Hepatocyte (in vitro differentiated cells): ENCODE measurements at regions not wholly inside any gene's neighbourhood (a gene's known extent, or its start where the extent isn't known, plus 50 kb on each side); places are given as distances from the start of the nearest gene placed in this dataset.
"Not testable (repeated sequence)": the region's sequence is repeated elsewhere in the genome, so short reads cannot be mapped to it uniquely, and the experiment has no call there.

Experiments used
- DNase-seq: peaks from one replicate; pipeline ENCODE4 v3.0.0-alpha.2; 2016; ENCODE audit warnings: low spot score
- H2AFZ ChIP-seq: fragments of 200-600 bp; sonication (generic); 2 replicates; pipeline ENCODE4 v1.6.0; 2016; ENCODE audit warnings: antibody characterized with exemption, mild to moderate bottlenecking
- H3K27ac ChIP-seq: fragments of 200-600 bp; sonication (generic); 2 replicates; pipeline ENCODE4 v1.5.1; 2016; ENCODE audit warnings: mild to moderate bottlenecking
- H3K27me3 ChIP-seq: fragments of 200-600 bp; sonication (generic); 2 replicates; pipeline ENCODE4 v1.6.1; 2016
- H3K36me3 ChIP-seq: fragments of 200-600 bp; sonication (generic); replicated peaks from 2 replicates; pipeline ENCODE4 v1.5.1; 2016; ENCODE audit warnings: low read depth; ENCODE audit not compliant: insufficient read depth
- H3K4me1 ChIP-seq: fragments of 200-600 bp; sonication (generic); 2 replicates; pipeline ENCODE4 v1.5.1; 2016; ENCODE audit warnings: mild to moderate bottlenecking, moderate library complexity; ENCODE audit not compliant: insufficient read depth
- H3K4me2 ChIP-seq: fragments of 200-600 bp; sonication (generic); 2 replicates; pipeline ENCODE4 v1.6.0; 2016
- H3K4me3 ChIP-seq: fragments of 200-600 bp; sonication (generic); 2 replicates; pipeline ENCODE4 v1.5.1; 2016; ENCODE audit warnings: mild to moderate bottlenecking
- H3K79me2 ChIP-seq: fragments of 200-600 bp; sonication (generic); 2 replicates; pipeline ENCODE4 v1.6.0; 2017; ENCODE audit warnings: mild to moderate bottlenecking
- H3K9me2 ChIP-seq: fragments of 200-600 bp; sonication (generic); replicated peaks from 2 replicates; pipeline ENCODE4 v1.6.0; 2017; ENCODE audit warnings: mild to moderate bottlenecking; ENCODE audit not compliant: insufficient read depth
- H3K9me3 ChIP-seq: fragments of 200-600 bp; sonication (generic); 2 replicates; pipeline ENCODE4 v1.5.1; 2016; ENCODE audit warnings: low read depth, mild to moderate bottlenecking
- H4K20me1 ChIP-seq: fragments of 200-600 bp; sonication (generic); 2 replicates; pipeline ENCODE4 v1.6.0; 2016; ENCODE audit warnings: mild to moderate bottlenecking; ENCODE audit not compliant: insufficient read depth, poor library complexity, severe bottlenecking
- EZH2 ChIP-seq: fragments of 200-600 bp; sonication (generic); IDR thresholded peaks from 2 replicates; pipeline ENCODE4 v1.6.1; 2016; ENCODE audit warnings: antibody characterized with exemption, mild to moderate bottlenecking, borderline replicate concordance
- EZH2phosphoT487 ChIP-seq: fragments of 200-600 bp; sonication (generic); IDR thresholded peaks from one replicate; pipeline ENCODE4 v1.6.1; 2018; ENCODE audit warnings: antibody characterized with exemption, mild to moderate bottlenecking, low read depth, moderate library complexity; ENCODE audit not compliant: unreplicated experiment, severe bottlenecking
- WGBS: methylation state at CpG from one replicate; pipeline ENCODE4 v1.1.6; 2016; ENCODE audit warnings: low lambda C conversion rate; ENCODE audit errors: missing lambda C conversion rate; 5-methylcytosine and 5-hydroxymethylcytosine counted together
- TF ChIP-seq, protein P1 (sequence below): fragments of 200-600 bp; sonication (generic); IDR thresholded peaks from 2 replicates; pipeline ENCODE4 v1.5.1; 2016; ENCODE audit warnings: antibody characterized with exemption, mild to moderate bottlenecking; ENCODE audit not compliant: poor library complexity

- Histone ChIP-seq H3K4me2 (no peak overlapping the region), H3K27ac (no peak overlapping the region), H3K36me3 (no peaks in the 10 kb centered on the region), H3K79me2 (no peaks in the 10 kb centered on the region), H3K9me3 (no peaks in the 10 kb centered on the region), H3K4me3 (no peak overlapping the region), H3K9me2 (no peaks in the 10 kb centered on the region), H3K27me3 (no peaks in the 10 kb centered on the region), H4K20me1 (no peaks in the 10 kb centered on the region), H2AFZ (no peak overlapping the region), H3K4me1 (no peaks in the 10 kb centered on the region)
- WGBS = 95% methylated on average over 20 of the region's 20 CpGs
- TF ChIP-seq EZH2phosphoT487 = no peak
- no peak for TF ChIP-seq EZH2
- TF ChIP-seq, protein P1, sequence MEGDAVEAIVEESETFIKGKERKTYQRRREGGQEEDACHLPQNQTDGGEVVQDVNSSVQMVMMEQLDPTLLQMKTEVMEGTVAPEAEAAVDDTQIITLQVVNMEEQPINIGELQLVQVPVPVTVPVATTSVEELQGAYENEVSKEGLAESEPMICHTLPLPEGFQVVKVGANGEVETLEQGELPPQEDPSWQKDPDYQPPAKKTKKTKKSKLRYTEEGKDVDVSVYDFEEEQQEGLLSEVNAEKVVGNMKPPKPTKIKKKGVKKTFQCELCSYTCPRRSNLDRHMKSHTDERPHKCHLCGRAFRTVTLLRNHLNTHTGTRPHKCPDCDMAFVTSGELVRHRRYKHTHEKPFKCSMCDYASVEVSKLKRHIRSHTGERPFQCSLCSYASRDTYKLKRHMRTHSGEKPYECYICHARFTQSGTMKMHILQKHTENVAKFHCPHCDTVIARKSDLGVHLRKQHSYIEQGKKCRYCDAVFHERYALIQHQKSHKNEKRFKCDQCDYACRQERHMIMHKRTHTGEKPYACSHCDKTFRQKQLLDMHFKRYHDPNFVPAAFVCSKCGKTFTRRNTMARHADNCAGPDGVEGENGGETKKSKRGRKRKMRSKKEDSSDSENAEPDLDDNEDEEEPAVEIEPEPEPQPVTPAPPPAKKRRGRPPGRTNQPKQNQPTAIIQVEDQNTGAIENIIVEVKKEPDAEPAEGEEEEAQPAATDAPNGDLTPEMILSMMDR = no peak
- no peak for DNase-seq
Measured at GRCh38 chrX:80573275-80573674, 153.0 kb downstream of the TENT5D start.

- not testable (repeated sequence) for H2AFZ ChIP-seq, H3K4me3 ChIP-seq, H3K27me3 ChIP-seq, H3K27ac ChIP-seq, H3K4me2 ChIP-seq, H3K9me3 ChIP-seq, DNase-seq, H3K9me2 ChIP-seq, H4K20me1 ChIP-seq, H3K79me2 ChIP-seq, H3K4me1 ChIP-seq, H3K36me3 ChIP-seq
- WGBS = 94% methylated on average over 48 of the region's 50 CpGs
Measured at GRCh38 chrX:80574486-80575086, 154.3 kb downstream of the TENT5D start.

- Histone ChIP-seq H3K4me2 (no peak overlapping the region), H3K4me1 (no peaks in the 10 kb centered on the region), H2AFZ (no peak overlapping the region), H3K9me2 (no peaks in the 10 kb centered on the region), H3K79me2 (no peaks in the 10 kb centered on the region), H3K27ac (no peak overlapping the region), H3K4me3 (no peak overlapping the region), H3K27me3 (no peaks in the 10 kb centered on the region), H4K20me1 (no peaks in the 10 kb centered on the region), H3K36me3 (no peaks in the 10 kb centered on the region), H3K9me3 (no peaks in the 10 kb centered on the region)
- TF ChIP-seq EZH2phosphoT487 (no peak), EZH2 (no peak)
- TF ChIP-seq, protein P1 = no peak
- no peak for DNase-seq
Measured at GRCh38 chrX:80576267-80576666, 156.0 kb downstream of the TENT5D start.

DNA sequence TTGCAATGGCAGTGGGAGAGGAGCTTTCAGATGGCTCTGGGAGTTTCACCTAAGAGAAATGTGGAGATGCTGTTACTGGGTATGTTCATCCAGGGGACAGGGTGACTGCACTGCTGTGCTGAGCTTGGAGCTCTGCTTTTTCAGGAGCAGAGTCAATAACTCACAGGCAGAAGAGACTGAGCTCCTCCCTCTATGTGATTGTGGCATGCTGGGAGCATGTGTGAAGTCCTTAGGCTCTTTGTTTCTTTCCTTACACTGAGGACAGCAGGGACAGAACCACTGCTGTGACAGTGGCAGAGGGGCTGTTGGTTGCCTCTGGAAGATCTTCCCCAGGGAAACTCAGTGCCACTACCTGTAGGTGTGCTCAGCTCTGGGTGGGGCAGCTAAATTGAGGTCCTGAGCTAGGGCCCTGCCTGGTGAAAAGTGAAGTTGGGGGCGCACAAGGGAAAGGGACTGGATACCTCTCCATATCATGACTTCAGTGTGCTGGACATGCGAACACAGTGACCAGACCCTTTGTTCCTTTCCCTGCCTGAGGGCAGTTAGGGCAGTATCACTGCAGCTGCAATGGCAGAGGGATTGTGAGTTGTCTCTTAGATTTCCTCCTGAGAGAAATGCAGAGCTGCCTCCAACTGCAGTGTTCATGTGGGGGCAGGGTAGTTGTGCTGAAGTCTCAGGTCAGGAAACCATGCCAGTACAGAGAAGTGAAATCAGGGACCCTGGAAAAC, 156.7 kb downstream of the TENT5D start:
- Histone ChIP-seq H3K4me1 (no peaks in the 10 kb centered on the region), H2AFZ (no peak overlapping the region), H4K20me1 (no peaks in the 10 kb centered on the region), H3K27me3 (no peaks in the 10 kb centered on the region), H3K4me2 (no peak overlapping the region), H3K4me3 (no peak overlapping the region), H3K9me2 (no peaks in the 10 kb centered on the region), H3K27ac (no peak overlapping the region), H3K9me3 (no peaks in the 10 kb centered on the region), H3K79me2 (no peaks in the 10 kb centered on the region), H3K36me3 (no peaks in the 10 kb centered on the region)
- DNase-seq = no peak
- WGBS = 75% methylated on average over 2 of the region's 2 CpGs
- TF ChIP-seq EZH2phosphoT487 (no peak), EZH2 (no peak)
- TF ChIP-seq, protein P1 = no peak
